WTC11 (cell line): ENCODE measurements at regions not wholly inside any gene's neighbourhood (a gene's known extent, or its start where the extent isn't known, plus 50 kb on each side); places are given as distances from the start of the nearest gene placed in this dataset.
"Not testable (repeated sequence)": the region's sequence is repeated elsewhere in the genome, so short reads cannot be mapped to it uniquely, and the experiment has no call there.

Experiments
- ATAC-seq: fragments of 200-7000 bp; cut with Tn5 transposase; 2 replicates; pipeline ENCODE4 v1.10.0; 2021; ENCODE audit warnings: mild to moderate bottlenecking, moderate library complexity
- CTCF ChIA-PET: fragments of 300-600 bp; sonication (Branson Sonifier 250); formaldehyde crosslinking; loops from one replicate; lab custom pipeline; 2021; ENCODE audit warnings: antibody characterized with exemption; lab: Charles Lee
- POLR2A ChIA-PET: fragments of 350-600 bp; sonication (Branson Sonifier 250); formaldehyde crosslinking; loops from one replicate; lab custom pipeline; 2021; ENCODE audit warnings: antibody characterized with exemption; lab: Charles Lee
- DNase-seq: peaks from one replicate; pipeline ENCODE4 v3.0.0; 2021; ENCODE audit warnings: low spot score
- H3K27ac Mint-ChIP-seq: 2 replicates; pipeline ENCODE4 v1.8.0; 2021; ENCODE audit warnings: mixed read lengths
- H3K27me3 Mint-ChIP-seq: 2 replicates; pipeline ENCODE4 v1.8.0; 2021; ENCODE audit warnings: low read depth, mild to moderate bottlenecking, moderate library complexity, mixed read lengths
- H3K36me3 Mint-ChIP-seq: 2 replicates; pipeline ENCODE4 v1.8.0; 2021; ENCODE audit warnings: mixed read lengths
- H3K4me1 Mint-ChIP-seq: 2 replicates; pipeline ENCODE4 v1.8.0; 2022; ENCODE audit warnings: mixed read lengths
- H3K4me3 Mint-ChIP-seq: 2 replicates; pipeline ENCODE4 v1.8.0; 2021; ENCODE audit warnings: mild to moderate bottlenecking, moderate library complexity, mixed read lengths
- H3K9me3 Mint-ChIP-seq: 2 replicates; pipeline ENCODE4 v1.8.0; 2021; ENCODE audit warnings: mixed read lengths
- FOXJ3 ChIP-seq: sonication (generic); formaldehyde crosslinking; IDR thresholded peaks from 2 replicates; pipeline ENCODE4 v1.9.0; 2021; ENCODE audit warnings: missing genetic modification reagents, mild to moderate bottlenecking, borderline replicate concordance
- GABPB1 ChIP-seq: sonication (generic); formaldehyde crosslinking; IDR thresholded peaks from 2 replicates; pipeline ENCODE4 v1.8.1; 2023; ENCODE audit warnings: mild to moderate bottlenecking, missing genetic modification reagents
- GRHL2 ChIP-seq: fragments of 250-450 bp; sonication (Bioruptor Pico); IDR thresholded peaks from 2 replicates; pipeline ENCODE4 v1.8.0; 2022; ENCODE audit warnings: mild to moderate bottlenecking, moderate library complexity; ENCODE audit not compliant: insufficient replicate concordance, severe bottlenecking
- NFE2L1 ChIP-seq: sonication (generic); formaldehyde crosslinking; IDR thresholded peaks from 2 replicates; pipeline ENCODE4 v1.8.1; 2023; ENCODE audit warnings: missing genetic modification reagents
- NR3C1 ChIP-seq: sonication (generic); formaldehyde crosslinking; conservative IDR thresholded peaks from 2 replicates; pipeline ENCODE4 v1.8.1; 2023; ENCODE audit warnings: low read depth, mild to moderate bottlenecking, missing genetic modification reagents
- PRRX2 ChIP-seq: fragments of 250-450 bp; sonication (Bioruptor Pico); IDR thresholded peaks from 2 replicates; pipeline ENCODE4 v1.8.0; 2021; ENCODE audit warnings: mild to moderate bottlenecking
- ZNF121 ChIP-seq: sonication (generic); formaldehyde crosslinking; IDR thresholded peaks from 2 replicates; pipeline ENCODE4 v1.8.0; 2023; ENCODE audit warnings: missing genetic modification reagents
- ZNF263 ChIP-seq: sonication (generic); formaldehyde crosslinking; IDR thresholded peaks from 2 replicates; pipeline ENCODE4 v1.8.1; 2022; ENCODE audit warnings: low read depth, mild to moderate bottlenecking, moderate library complexity, missing genetic modification reagents
- ZNF416 ChIP-seq: fragments of 250-450 bp; sonication (Bioruptor Pico); IDR thresholded peaks from 2 replicates; pipeline ENCODE4 v1.9.0; 2021; ENCODE audit warnings: mild to moderate bottlenecking, inconsistent platforms
- TF ChIP-seq, protein P1 (sequence below): sonication (generic); formaldehyde crosslinking; IDR thresholded peaks from 2 replicates; pipeline ENCODE4 v1.8.0; 2022; ENCODE audit warnings: mild to moderate bottlenecking, missing genetic modification reagents
- TF ChIP-seq, protein P2 (sequence below): fragments of 250-450 bp; sonication (Bioruptor Pico); IDR thresholded peaks from 2 replicates; pipeline ENCODE4 v2.1.2; 2022; ENCODE audit warnings: mild to moderate bottlenecking, moderate library complexity
- TF ChIP-seq, protein P3 (sequence below): sonication (generic); formaldehyde crosslinking; IDR thresholded peaks from 2 replicates; pipeline ENCODE4 v1.8.1; 2022; ENCODE audit warnings: low read depth, mild to moderate bottlenecking, moderate library complexity, missing genetic modification reagents, borderline replicate concordance
- TF ChIP-seq, protein P4 (sequence below): sonication (generic); formaldehyde crosslinking; IDR thresholded peaks from 2 replicates; pipeline ENCODE4 v1.8.0; 2022; ENCODE audit warnings: missing genetic modification reagents
- TF ChIP-seq, protein P5 (sequence below): fragments of 250-450 bp; sonication (Bioruptor Pico); IDR thresholded peaks from 2 replicates; pipeline ENCODE4 v1.9.0; 2021; ENCODE audit warnings: mild to moderate bottlenecking, borderline replicate concordance
- TF ChIP-seq, protein P6 (sequence below): sonication (generic); formaldehyde crosslinking; IDR thresholded peaks from 2 replicates; pipeline ENCODE4 v1.8.1; 2023; ENCODE audit warnings: mild to moderate bottlenecking, missing genetic modification reagents, moderate library complexity

DNA sequence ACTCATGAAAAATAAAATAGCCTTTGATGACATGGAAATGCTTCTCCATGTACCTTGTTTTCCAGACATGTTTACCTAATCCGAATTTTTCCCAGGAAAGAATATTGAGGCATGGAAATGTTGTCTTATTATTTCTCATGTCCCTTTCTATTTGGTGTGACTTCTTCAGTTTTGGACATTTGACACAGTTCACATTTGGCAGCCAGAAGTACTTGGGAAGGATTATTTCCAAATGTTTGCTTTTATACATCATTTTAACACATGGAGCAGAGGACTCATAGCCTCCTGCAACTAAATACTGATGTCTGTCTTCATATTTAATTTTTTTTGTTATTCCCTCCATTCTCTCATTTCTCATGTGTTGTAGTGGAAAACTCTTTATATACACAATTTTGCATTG, 94.3 kb downstream of the POSTN start:
- ATAC-seq (no peak), DNase-seq (no peak)
- no peaks in the 10 kb centered on the region for H3K36me3 Mint-ChIP-seq
- H3K4me1 Mint-ChIP-seq: no peaks in the 10 kb centered on the region
- ChIA-PET POLR2A (no interaction called here), CTCF (no interaction called here)
- TF ChIP-seq PRRX2 (CRISPR knock-in tag) (no peak), ZNF121 (CRISPR knock-in tag) (no peak), ZNF263 (CRISPR knock-in tag) (no peak), NFE2L1 (CRISPR knock-in tag) (no peak), FOXJ3 (CRISPR knock-in tag) (no peak), GABPB1 (CRISPR knock-in tag) (no peak), GRHL2 (CRISPR knock-in tag) (no peak), NR3C1 (no peak)
- TF ChIP-seq, protein P1, sequence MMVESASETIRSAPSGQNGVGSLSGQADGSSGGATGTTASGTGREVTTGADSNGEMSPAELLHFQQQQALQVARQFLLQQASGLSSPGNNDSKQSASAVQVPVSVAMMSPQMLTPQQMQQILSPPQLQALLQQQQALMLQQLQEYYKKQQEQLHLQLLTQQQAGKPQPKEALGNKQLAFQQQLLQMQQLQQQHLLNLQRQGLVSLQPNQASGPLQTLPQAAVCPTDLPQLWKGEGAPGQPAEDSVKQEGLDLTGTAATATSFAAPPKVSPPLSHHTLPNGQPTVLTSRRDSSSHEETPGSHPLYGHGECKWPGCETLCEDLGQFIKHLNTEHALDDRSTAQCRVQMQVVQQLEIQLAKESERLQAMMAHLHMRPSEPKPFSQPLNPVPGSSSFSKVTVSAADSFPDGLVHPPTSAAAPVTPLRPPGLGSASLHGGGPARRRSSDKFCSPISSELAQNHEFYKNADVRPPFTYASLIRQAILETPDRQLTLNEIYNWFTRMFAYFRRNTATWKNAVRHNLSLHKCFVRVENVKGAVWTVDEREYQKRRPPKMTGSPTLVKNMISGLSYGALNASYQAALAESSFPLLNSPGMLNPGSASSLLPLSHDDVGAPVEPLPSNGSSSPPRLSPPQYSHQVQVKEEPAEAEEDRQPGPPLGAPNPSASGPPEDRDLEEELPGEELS (CRISPR knock-in tag): no peak
- TF ChIP-seq, protein P2, sequence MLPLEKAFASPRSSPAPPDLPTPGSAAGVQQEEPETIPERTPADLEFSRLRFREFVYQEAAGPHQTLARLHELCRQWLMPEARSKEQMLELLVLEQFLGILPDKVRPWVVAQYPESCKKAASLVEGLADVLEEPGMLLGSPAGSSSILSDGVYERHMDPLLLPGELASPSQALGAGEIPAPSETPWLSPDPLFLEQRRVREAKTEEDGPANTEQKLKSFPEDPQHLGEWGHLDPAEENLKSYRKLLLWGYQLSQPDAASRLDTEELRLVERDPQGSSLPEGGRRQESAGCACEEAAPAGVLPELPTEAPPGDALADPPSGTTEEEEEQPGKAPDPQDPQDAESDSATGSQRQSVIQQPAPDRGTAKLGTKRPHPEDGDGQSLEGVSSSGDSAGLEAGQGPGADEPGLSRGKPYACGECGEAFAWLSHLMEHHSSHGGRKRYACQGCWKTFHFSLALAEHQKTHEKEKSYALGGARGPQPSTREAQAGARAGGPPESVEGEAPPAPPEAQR (CRISPR knock-in tag): no peak
- TF ChIP-seq, protein P3, sequence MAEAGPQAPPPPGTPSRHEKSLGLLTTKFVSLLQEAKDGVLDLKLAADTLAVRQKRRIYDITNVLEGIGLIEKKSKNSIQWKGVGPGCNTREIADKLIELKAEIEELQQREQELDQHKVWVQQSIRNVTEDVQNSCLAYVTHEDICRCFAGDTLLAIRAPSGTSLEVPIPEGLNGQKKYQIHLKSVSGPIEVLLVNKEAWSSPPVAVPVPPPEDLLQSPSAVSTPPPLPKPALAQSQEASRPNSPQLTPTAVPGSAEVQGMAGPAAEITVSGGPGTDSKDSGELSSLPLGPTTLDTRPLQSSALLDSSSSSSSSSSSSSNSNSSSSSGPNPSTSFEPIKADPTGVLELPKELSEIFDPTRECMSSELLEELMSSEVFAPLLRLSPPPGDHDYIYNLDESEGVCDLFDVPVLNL (CRISPR knock-in tag): no peak
- TF ChIP-seq, protein P4, sequence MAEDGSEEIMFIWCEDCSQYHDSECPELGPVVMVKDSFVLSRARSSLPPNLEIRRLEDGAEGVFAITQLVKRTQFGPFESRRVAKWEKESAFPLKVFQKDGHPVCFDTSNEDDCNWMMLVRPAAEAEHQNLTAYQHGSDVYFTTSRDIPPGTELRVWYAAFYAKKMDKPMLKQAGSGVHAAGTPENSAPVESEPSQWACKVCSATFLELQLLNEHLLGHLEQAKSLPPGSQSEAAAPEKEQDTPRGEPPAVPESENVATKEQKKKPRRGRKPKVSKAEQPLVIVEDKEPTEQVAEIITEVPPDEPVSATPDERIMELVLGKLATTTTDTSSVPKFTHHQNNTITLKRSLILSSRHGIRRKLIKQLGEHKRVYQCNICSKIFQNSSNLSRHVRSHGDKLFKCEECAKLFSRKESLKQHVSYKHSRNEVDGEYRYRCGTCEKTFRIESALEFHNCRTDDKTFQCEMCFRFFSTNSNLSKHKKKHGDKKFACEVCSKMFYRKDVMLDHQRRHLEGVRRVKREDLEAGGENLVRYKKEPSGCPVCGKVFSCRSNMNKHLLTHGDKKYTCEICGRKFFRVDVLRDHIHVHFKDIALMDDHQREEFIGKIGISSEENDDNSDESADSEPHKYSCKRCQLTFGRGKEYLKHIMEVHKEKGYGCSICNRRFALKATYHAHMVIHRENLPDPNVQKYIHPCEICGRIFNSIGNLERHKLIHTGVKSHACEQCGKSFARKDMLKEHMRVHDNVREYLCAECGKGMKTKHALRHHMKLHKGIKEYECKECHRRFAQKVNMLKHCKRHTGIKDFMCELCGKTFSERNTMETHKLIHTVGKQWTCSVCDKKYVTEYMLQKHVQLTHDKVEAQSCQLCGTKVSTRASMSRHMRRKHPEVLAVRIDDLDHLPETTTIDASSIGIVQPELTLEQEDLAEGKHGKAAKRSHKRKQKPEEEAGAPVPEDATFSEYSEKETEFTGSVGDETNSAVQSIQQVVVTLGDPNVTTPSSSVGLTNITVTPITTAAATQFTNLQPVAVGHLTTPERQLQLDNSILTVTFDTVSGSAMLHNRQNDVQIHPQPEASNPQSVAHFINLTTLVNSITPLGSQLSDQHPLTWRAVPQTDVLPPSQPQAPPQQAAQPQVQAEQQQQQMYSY (CRISPR knock-in tag): no peak
- peaks cover 4% of the 10 kb centered on the region for H3K9me3 Mint-ChIP-seq
- no peaks in the 10 kb centered on the region for H3K27me3 Mint-ChIP-seq
- H3K4me3 Mint-ChIP-seq: no peak overlapping the region
- H3K27ac Mint-ChIP-seq: no peak overlapping the region

DNA sequence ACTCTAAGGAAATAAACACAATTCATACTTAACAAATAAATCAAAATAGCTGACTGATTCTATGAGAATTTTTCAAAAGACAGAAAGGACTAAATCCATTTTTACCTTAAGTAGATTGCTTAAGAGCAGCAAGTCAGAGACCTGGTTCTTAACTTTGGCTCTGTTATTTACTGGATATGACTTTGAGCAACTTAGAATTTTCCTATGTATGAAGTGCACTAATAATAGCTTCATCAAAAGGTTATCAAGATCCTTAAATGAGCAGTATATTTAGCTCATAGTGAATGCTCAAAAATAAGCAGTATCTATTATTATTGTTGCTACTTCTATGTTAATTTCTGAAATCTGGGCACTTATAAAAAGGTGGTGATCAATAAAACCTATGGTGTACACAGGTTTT, 95.3 kb downstream of the POSTN start:
- H3K4me1 Mint-ChIP-seq: no peaks in the 10 kb centered on the region
- DNase-seq (no peak), ATAC-seq (no peak)
- ChIA-PET POLR2A (no interaction called here), CTCF (no interaction called here)
- no peak overlapping the region for H3K27ac Mint-ChIP-seq
- TF ChIP-seq, protein P5, sequence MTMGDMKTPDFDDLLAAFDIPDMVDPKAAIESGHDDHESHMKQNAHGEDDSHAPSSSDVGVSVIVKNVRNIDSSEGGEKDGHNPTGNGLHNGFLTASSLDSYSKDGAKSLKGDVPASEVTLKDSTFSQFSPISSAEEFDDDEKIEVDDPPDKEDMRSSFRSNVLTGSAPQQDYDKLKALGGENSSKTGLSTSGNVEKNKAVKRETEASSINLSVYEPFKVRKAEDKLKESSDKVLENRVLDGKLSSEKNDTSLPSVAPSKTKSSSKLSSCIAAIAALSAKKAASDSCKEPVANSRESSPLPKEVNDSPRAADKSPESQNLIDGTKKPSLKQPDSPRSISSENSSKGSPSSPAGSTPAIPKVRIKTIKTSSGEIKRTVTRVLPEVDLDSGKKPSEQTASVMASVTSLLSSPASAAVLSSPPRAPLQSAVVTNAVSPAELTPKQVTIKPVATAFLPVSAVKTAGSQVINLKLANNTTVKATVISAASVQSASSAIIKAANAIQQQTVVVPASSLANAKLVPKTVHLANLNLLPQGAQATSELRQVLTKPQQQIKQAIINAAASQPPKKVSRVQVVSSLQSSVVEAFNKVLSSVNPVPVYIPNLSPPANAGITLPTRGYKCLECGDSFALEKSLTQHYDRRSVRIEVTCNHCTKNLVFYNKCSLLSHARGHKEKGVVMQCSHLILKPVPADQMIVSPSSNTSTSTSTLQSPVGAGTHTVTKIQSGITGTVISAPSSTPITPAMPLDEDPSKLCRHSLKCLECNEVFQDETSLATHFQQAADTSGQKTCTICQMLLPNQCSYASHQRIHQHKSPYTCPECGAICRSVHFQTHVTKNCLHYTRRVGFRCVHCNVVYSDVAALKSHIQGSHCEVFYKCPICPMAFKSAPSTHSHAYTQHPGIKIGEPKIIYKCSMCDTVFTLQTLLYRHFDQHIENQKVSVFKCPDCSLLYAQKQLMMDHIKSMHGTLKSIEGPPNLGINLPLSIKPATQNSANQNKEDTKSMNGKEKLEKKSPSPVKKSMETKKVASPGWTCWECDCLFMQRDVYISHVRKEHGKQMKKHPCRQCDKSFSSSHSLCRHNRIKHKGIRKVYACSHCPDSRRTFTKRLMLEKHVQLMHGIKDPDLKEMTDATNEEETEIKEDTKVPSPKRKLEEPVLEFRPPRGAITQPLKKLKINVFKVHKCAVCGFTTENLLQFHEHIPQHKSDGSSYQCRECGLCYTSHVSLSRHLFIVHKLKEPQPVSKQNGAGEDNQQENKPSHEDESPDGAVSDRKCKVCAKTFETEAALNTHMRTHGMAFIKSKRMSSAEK: no peak
- TF ChIP-seq, protein P6, sequence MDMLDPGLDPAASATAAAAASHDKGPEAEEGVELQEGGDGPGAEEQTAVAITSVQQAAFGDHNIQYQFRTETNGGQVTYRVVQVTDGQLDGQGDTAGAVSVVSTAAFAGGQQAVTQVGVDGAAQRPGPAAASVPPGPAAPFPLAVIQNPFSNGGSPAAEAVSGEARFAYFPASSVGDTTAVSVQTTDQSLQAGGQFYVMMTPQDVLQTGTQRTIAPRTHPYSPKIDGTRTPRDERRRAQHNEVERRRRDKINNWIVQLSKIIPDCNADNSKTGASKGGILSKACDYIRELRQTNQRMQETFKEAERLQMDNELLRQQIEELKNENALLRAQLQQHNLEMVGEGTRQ: no peak
- TF ChIP-seq ZNF416 (CRISPR knock-in tag): no peak
- no peaks in the 10 kb centered on the region for H3K36me3 Mint-ChIP-seq
- H3K4me3 Mint-ChIP-seq: no peak overlapping the region
- H3K9me3 Mint-ChIP-seq: peaks cover 3% of the 10 kb centered on the region
- no peaks in the 10 kb centered on the region for H3K27me3 Mint-ChIP-seq

DNA sequence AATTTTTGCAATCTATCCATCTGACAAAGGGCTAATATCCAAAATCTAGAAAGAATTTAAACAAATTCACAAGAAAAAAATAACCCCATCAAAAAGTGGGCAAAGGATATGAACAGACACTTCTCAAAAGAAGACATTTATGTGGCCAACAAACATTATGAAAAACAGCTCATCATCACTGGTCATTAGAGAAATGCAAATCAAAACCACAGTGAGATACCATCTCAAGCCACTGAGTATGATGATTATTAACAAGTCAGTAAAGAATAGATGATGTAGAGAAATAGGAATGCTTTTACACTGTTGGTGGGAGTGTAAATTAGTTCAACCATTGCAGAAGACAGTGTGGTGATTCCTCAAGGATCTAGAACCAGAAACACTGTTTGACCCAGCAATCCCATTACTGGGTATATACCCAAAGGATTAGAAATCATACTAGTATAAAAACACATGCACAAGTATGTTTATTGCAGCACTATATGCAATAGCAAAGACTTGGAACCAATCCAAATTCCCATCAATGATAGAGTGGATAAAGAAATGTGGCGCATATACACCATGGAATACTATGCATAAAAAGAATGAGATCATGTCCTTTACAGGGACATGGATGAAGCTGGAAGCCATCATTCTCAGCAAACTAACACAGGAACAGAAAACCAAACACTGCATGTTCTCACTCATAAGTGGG, 96.1 kb downstream of the POSTN start:
- H3K27me3 Mint-ChIP-seq, H3K4me3 Mint-ChIP-seq: not testable (repeated sequence)

More for the DNA sequence above, 96.1 kb downstream of the POSTN start:
- CTCF ChIA-PET, DNase-seq, H3K9me3 Mint-ChIP-seq, H3K36me3 Mint-ChIP-seq, H3K4me1 Mint-ChIP-seq, POLR2A ChIA-PET, H3K27ac Mint-ChIP-seq, ATAC-seq: not testable (repeated sequence)
